ENCODE measurements at regions not wholly inside any gene's neighbourhood (a gene's known extent, or its start where the extent isn't known, plus 50 kb on each side); places are given as distances from the start of the nearest gene placed in this dataset.
"Not testable (repeated sequence)": the region's sequence is repeated elsewhere in the genome, so short reads cannot be mapped to it uniquely, and the experiment has no call there.

GRCh38 chrX:137882960-137883359 lies 317.0 kb downstream of the ZIC3 start:
- DNase-seq (ENCODE audit: low read depth): no peak

GRCh38 chrX:137884813-137885212 lies 318.9 kb downstream of the ZIC3 start:
- DNase-seq (ENCODE audit: low read depth): not testable (repeated sequence)

- DNase-seq (ENCODE audit: low read depth): no peak
These were observed 325.5 kb downstream of the ZIC3 start for GRCh38 chrX:137891431-137891830.

GRCh38 chrX:137896123-137896522 lies 330.2 kb downstream of the ZIC3 start:
- DNase-seq (ENCODE audit: low read depth): no peak

GRCh38 chrX:137915466-137915865 lies 349.5 kb downstream of the ZIC3 start:
- no peak for DNase-seq (ENCODE audit: low read depth)

- DNase-seq (ENCODE audit: low read depth): no peak
These were observed 350.3 kb downstream of the ZIC3 start for GRCh38 chrX:137916090-137916746.

GRCh38 chrX:137926090-137926489 lies 360.2 kb downstream of the ZIC3 start:
- no peak for DNase-seq (ENCODE audit: low read depth)

- no peak for DNase-seq (ENCODE audit: low read depth)
These were observed 364.0 kb downstream of the ZIC3 start for GRCh38 chrX:137929951-137930350.

- DNase-seq (ENCODE audit: low read depth): no peak
These were observed 364.6 kb downstream of the ZIC3 start for GRCh38 chrX:137930533-137930932.

- not testable (repeated sequence) for DNase-seq (ENCODE audit: low read depth)
These were observed 368.3 kb downstream of the ZIC3 start for GRCh38 chrX:137934214-137934613.

GRCh38 chrX:137934887-137935286 lies 369.0 kb downstream of the ZIC3 start:
- DNase-seq (ENCODE audit: low read depth): not testable (repeated sequence)

GRCh38 chrX:137945470-137945869 lies 379.5 kb downstream of the ZIC3 start:
- DNase-seq (ENCODE audit: low read depth): no peak

- DNase-seq (ENCODE audit: low read depth): no peak
These were observed 403.3 kb downstream of the ZIC3 start for GRCh38 chrX:137969191-137969590.

GRCh38 chrX:137982472-137983172 lies 416.7 kb downstream of the ZIC3 start:
- no peak for DNase-seq (ENCODE audit: low read depth)

GRCh38 chrX:137988470-137988869 lies 422.5 kb downstream of the ZIC3 start:
- no peak for DNase-seq (ENCODE audit: low read depth)

- no peak for DNase-seq (ENCODE audit: low read depth)
These were observed 432.7 kb downstream of the ZIC3 start for GRCh38 chrX:137998619-137999018.

GRCh38 chrX:137999071-137999470 lies 433.1 kb downstream of the ZIC3 start:
- no peak for DNase-seq (ENCODE audit: low read depth)

- DNase-seq (ENCODE audit: low read depth): no peak
These were observed 433.6 kb downstream of the ZIC3 start for GRCh38 chrX:137999552-137999951.

- DNase-seq (ENCODE audit: low read depth): no peak
These were observed 435.3 kb downstream of the ZIC3 start for GRCh38 chrX:138001226-138001625.

- DNase-seq (ENCODE audit: low read depth): no peak
These were observed 440.3 kb downstream of the ZIC3 start for GRCh38 chrX:138006180-138006579.

GRCh38 chrX:138008281-138008680 lies 442.4 kb downstream of the ZIC3 start:
- DNase-seq (ENCODE audit: low read depth): no peak

GRCh38 chrX:138011468-138011867 lies 445.5 kb downstream of the ZIC3 start:
- no peak for DNase-seq (ENCODE audit: low read depth)

- DNase-seq (ENCODE audit: low read depth): no peak
These were observed 448.6 kb downstream of the ZIC3 start for GRCh38 chrX:138014577-138014976.

Data from EH (cell line).